ENCODE measurements at regions not wholly inside any gene's neighbourhood (a gene's known extent, or its start where the extent isn't known, plus 50 kb on each side); places are given as distances from the start of the nearest gene placed in this dataset.

DNA sequence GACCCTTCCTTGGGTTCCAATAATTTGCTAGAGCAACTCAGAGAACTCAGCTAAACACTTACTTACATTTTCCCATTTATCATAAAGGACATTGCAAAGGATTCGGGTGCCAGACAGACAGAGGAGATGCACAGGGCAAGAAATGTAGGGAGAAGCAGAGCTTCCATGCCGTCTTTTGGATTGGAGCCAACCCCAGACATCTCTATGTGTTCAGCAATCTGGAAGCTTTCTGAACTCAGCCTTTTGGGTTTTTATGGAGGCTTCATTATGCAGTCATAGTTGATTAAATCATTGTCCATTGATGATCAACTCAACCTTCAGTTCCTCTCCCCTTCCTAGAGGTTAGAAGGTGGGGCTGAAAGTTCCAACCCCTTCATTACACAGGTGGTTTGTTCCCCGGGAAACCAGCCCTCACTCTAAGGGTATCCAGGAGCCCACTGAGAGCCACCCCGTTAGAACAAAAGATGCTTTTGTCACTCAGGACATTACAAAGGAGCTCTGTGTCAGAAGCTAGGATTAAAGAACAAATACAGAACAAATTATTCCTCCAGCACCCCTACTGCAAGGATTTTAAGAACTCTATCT is 211.9 kb upstream of the VSTM2A start (continued):
- TF ChIP-seq, protein P1, sequence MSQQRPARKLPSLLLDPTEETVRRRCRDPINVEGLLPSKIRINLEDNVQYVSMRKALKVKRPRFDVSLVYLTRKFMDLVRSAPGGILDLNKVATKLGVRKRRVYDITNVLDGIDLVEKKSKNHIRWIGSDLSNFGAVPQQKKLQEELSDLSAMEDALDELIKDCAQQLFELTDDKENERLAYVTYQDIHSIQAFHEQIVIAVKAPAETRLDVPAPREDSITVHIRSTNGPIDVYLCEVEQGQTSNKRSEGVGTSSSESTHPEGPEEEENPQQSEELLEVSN (IDR thresholded peaks at IDR 0.05) = no peak
- TF ChIP-seq POU5F1 (IDR thresholded peaks at IDR 0.05; ENCODE audit: low read depth, low read length) = no peak

Data from H1 (cell line).